Stimulated activated CD8-positive, alpha-beta memory T cell treated with anti-CD3 and anti-CD28 coated beads, Interleukin-7, amount 100 ng/mL, for 4 hours (primary cell): ENCODE measurements at regions not wholly inside any gene's neighbourhood (a gene's known extent, or its start where the extent isn't known, plus 50 kb on each side); places are given as distances from the start of the nearest gene placed in this dataset.

Experiments used
- DNase-seq, 2 donors: peaks; one replicate each; pipeline ENCODE4 v3.0.0-alpha.2; 2020; ENCODE audit warnings: low read depth in 2 of 2

- DNase-seq: no peak
These were observed 452.3 kb downstream of the ZSWIM6 start for GRCh38 chr5:61784341-61784740.

DNA sequence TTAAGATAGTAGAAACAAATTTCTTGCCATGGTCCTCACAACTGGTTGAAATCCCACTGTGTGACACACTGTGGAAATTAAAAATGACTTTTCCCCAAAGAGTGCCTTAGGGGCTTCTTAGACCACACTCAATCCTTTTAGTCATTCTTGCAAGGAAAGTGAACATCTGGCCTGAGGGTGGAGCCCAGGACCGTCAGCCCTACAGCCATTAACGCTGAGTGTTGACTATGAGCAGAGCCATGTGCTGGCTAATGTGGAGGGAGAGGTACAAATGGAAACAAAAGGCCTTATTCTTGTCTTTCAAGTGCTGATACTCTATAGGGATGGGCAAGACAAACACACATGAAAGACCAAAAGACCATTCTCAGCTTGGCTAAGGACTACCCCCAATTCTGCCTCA lies 456.5 kb downstream of the ZSWIM6 start:
- DNase-seq: no peak

- DNase-seq: no peak
These were observed 457.9 kb downstream of the ZSWIM6 start for GRCh38 chr5:61790007-61790406.

DNA sequence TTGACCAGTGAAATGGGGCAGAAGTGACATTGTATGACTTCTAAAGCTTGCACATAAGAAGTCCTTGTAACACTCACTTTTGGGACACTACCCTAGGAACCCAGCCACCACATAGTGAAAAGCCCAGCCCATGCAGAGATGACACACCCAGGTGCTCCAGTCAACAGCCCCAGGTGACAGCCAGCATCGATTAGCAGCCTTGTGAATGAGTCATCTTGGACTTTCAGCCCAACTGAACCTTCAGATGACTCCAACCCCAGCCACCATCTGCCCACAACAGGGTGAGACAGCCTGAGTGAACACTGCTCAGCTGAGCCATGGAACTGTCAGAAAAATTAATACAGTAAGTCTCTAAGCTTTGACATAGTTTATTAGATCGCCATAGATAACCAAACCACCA lies 458.6 kb downstream of the ZSWIM6 start:
- no peak for DNase-seq

GRCh38 chr5:61796773-61797172 lies 464.7 kb downstream of the ZSWIM6 start:
- DNase-seq: no peak

DNA sequence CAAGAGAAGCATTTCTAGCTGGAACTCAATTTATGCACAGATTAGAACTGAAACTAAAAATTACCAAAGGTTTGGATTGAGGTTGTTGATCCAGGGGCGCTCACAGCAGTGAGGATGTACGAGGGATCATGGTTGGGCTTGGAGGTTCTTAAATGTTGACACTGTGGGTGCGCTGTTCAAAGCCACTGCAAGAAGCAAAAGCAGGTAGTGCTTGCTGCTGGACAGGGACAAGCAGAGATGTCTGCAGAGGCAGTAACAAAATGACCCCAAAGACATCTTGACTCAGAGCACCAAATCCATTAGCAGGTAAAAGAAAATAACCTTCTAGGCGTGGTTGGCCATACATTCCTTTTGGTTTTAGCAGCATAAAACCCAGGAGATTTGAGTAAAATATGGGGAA lies 468.4 kb downstream of the ZSWIM6 start:
- no peak for DNase-seq

GRCh38 chr5:61801174-61801573 lies 469.1 kb downstream of the ZSWIM6 start:
- DNase-seq: no peak

GRCh38 chr5:61802456-61802855 lies 470.4 kb downstream of the ZSWIM6 start:
- no peak for DNase-seq

DNA sequence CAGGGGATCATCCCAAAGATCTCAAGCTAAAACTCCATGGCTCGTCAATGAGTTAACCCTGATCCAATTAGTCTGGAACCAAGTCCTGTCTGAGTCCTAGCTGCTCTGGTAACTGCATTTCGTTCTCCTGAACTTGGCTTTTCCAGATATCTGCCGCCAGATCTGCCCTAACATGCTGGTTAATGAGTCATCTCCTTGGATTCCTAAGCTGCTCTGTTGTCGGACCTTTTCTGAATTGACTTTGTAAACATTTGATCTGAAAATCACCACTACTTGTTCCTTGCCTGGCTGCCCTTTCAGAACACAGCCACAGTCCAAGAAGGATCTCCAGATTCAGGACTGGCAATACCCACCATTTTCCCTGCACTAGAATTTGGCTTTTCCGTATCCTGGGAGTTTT lies 473.0 kb downstream of the ZSWIM6 start:
- no peak for DNase-seq

DNA sequence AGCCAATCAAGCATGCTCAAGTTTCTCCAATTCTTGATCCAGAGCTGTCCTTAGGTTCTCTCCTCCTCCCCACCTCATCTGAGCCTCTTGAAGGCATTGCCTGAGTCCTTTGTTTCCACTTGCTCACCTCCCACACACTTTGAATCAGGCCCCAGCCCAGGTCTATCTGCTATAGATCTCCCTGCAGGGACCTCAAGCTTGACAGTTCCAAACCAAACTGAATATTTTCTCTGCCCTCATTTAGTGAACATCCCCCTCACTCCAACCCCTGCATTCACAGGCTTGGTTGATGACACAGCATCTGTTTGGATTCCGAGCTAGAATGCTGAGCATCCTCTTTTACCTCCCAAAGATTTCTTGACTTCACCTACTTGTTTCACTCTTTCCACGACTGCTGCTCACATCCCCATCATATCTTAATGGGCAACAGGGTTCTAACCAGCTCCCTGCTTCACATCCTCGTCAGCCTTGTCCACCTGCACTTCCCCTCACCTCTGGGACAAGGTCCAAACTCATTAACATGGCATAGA lies 474.5 kb downstream of the ZSWIM6 start:
- DNase-seq: no peak

GRCh38 chr5:61808091-61808490 lies 476.0 kb downstream of the ZSWIM6 start:
- no peak for DNase-seq

DNA sequence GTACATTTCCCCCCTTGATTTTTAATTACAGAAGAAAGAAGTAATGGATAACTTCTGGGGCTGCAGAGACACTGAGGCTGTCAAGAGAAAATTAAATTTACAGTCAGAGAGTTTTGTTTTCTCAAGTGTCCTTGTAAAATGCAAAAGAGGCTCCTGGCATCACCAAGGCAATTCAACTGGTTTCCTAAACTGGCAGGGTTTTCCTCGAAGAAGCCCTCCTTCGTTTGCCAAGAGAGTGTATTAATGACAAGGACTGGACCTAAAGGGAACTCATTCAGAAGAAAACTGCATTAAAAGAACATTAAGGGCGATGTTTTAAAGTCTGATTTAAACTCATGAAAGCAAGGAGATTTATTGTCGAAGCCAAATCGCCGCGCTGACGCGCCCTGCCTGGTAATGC lies 476.9 kb downstream of the ZSWIM6 start:
- no peak for DNase-seq

GRCh38 chr5:61809651-61810050 lies 477.6 kb downstream of the ZSWIM6 start:
- DNase-seq: no peak

GRCh38 chr5:61811052-61811451 lies 479.0 kb downstream of the ZSWIM6 start:
- no peak for DNase-seq

- DNase-seq: no peak
These were observed 481.3 kb downstream of the ZSWIM6 start for GRCh38 chr5:61813361-61813760.

DNA sequence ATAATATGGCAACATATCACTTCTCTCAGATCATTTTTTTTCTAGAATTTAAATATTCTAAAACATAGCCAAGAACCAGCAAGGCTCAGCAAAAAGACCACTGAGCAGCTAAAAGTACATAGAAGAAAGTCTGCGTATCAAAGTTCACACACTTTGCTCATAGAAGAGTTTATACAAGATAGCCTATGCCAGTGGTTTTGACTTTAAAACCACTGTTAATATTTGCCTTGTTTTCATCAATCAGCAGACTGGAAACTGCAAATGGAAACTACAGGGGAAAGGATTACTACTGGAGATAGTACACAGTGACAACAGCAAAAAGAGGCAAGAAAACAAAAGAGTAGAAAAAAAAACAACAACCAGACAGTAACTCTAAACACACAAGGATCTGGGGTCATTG lies 483.3 kb downstream of the ZSWIM6 start:
- DNase-seq: no peak

GRCh38 chr5:61816146-61816545 lies 484.1 kb downstream of the ZSWIM6 start:
- DNase-seq: no peak

DNA sequence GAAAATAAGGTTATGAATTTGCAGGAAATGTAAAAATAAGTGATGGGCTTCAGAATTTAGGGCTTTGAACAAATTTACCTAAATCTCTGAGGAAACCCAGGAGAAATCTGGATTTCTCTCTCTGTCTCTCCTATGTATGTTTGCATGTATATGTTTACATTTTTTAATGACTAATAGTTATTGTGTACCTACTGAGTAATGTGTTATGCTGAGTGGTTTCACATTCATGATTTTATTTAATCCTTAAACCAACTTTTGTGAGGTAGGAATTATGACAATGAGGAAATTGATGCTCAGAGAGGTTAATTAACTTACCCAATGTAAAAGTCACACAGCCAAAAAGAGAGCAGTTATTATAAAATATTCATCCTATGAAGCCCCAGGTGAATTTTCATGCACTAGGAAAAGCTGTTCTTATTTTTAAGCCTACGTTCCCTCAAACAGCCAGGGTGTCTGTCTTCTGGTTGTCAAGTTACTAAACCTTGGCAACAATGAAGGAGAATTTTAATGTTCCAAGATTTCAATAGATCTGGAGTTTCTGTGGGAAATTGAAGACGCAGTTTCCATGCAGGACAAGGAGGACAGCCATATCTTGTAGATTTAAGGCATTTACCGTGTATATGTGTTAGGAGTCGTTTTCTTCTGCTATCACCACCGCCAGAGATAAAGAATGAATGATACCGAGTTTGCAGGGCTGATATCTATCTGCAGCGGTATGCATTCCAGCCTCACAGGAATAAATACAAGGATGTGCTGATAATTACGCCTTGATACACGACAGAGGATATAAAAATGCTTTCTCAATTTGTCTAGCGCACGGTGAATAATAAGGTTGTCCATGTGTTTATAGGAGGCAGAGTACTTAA lies 484.8 kb downstream of the ZSWIM6 start:
- DNase-seq: no peak

- DNase-seq: no peak
These were observed 485.6 kb downstream of the ZSWIM6 start for GRCh38 chr5:61817472-61818326.

- DNase-seq: no peak
These were observed 485.2 kb upstream of the KIF2A start for GRCh38 chr5:61820836-61821235.

GRCh38 chr5:61821561-61821960 lies 484.4 kb upstream of the KIF2A start:
- no peak for DNase-seq

DNA sequence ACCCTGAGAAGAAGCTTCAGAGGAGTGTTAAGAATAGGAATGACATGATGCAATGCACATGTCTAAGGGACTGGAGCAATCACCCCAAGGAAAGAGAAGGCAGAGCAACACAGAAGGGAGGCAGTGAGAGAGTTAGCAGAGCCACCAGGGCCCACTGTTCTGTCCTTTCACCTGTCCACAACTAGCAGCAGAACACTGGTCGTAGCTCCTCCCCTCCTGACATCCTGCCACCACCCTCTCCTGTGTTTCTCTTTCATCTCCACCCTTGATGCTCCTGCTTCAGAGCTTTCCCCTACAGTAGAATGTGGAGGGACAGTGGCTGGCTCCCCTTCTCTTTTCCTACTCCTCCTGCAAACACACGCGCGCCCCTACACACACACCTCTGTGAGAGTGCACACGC lies 483.4 kb upstream of the KIF2A start:
- DNase-seq: no peak

DNA sequence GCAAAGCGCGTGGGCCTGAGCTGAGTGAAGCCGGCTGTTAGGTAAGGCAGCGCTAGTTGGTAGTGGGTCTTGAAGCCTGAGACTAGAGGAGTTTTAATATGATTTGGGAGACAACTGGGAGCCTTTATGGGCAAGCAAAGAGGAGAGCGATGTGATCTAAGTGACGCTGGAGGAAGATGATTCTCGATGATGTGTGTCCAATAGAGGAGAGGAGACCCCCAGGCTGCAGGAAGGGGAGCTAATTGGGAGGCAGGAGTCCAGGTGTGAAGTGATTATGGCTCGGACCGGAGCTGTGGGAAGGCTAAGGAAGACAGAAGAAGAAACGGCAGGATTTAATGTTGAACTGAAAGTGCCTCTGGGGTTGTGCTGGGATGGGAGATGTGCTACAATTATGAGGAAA lies 482.9 kb upstream of the KIF2A start:
- DNase-seq: no peak
